SK-N-SH treated with all-trans-retinoic acid at 6 μM for 48 hours (cell line): ENCODE measurements at regions not wholly inside any gene's neighbourhood (a gene's known extent, or its start where the extent isn't known, plus 50 kb on each side); places are given as distances from the start of the nearest gene placed in this dataset.

ENCODE experiments used
- ARNTL ChIP-seq: fragments of 450-650 bp; formaldehyde crosslinking; IDR thresholded peaks from 2 replicates; pipeline ENCODE4 v1.5.0; 2020; ENCODE audit warnings: low read depth, mild to moderate bottlenecking, moderate library complexity, borderline replicate concordance
- GLIS3 ChIP-seq: fragments of 250-450 bp; sonication (Bioruptor Pico); IDR thresholded peaks from 2 replicates; pipeline ENCODE4 v1.5.0; 2020; ENCODE audit warnings: mild to moderate bottlenecking, moderate library complexity
- ISL1 ChIP-seq: fragments of 250-450 bp; sonication (Bioruptor Pico); IDR thresholded peaks from 2 replicates; pipeline ENCODE4 v2.1.2; 2022; ENCODE audit warnings: mild to moderate bottlenecking, moderate library complexity
- OSR1 ChIP-seq: fragments of 250-450 bp; sonication (Bioruptor Pico); IDR thresholded peaks from 2 replicates; pipeline ENCODE4 v1.8.0; 2022; ENCODE audit warnings: moderate library complexity, mild to moderate bottlenecking, inconsistent platforms
- PPARA ChIP-seq: fragments of 250-450 bp; sonication (Bioruptor Pico); IDR thresholded peaks from 2 replicates; pipeline ENCODE4 v1.5.0; 2020; ENCODE audit warnings: mild to moderate bottlenecking, borderline replicate concordance
- RARB ChIP-seq: fragments of 250-450 bp; sonication (Bioruptor Pico); IDR thresholded peaks from 2 replicates; pipeline ENCODE4 v1.8.0; 2021; ENCODE audit warnings: mild to moderate bottlenecking, moderate library complexity
- TOX ChIP-seq: fragments of 250-450 bp; sonication (Bioruptor Pico); IDR thresholded peaks from 2 replicates; pipeline ENCODE4 v1.8.0; 2021; ENCODE audit warnings: mild to moderate bottlenecking, moderate library complexity, borderline replicate concordance
- ZFP30 ChIP-seq: fragments of 450-650 bp; formaldehyde crosslinking; IDR thresholded peaks from 2 replicates; pipeline ENCODE4 v1.5.0; 2022; ENCODE audit warnings: mild to moderate bottlenecking, moderate library complexity
- ZNF565 ChIP-seq: fragments of 450-650 bp; formaldehyde crosslinking; conservative IDR thresholded peaks from 2 replicates; pipeline ENCODE4 v1.5.0; 2020; ENCODE audit warnings: low read depth, mild to moderate bottlenecking, moderate library complexity
- ZNF70 ChIP-seq: fragments of 450-650 bp; formaldehyde crosslinking; IDR thresholded peaks from 2 replicates; pipeline ENCODE4 v1.5.0; 2020; ENCODE audit warnings: mild to moderate bottlenecking, moderate library complexity
- TF ChIP-seq, protein P1 (sequence below): fragments of 250-450 bp; sonication (Bioruptor Pico); IDR thresholded peaks from 2 replicates; pipeline ENCODE4 v1.8.0; 2020; ENCODE audit warnings: mild to moderate bottlenecking, moderate library complexity, borderline replicate concordance
- TF ChIP-seq, protein P2 (sequence below): fragments of 250-450 bp; sonication (Bioruptor Pico); IDR thresholded peaks from 2 replicates; pipeline ENCODE4 v1.5.0; 2020; ENCODE audit warnings: mild to moderate bottlenecking, moderate library complexity
- TF ChIP-seq, protein P3 (sequence below): fragments of 250-450 bp; sonication (Bioruptor Pico); IDR thresholded peaks from 2 replicates; pipeline ENCODE4 v1.5.1; 2020; ENCODE audit warnings: low read depth, mild to moderate bottlenecking, moderate library complexity

DNA sequence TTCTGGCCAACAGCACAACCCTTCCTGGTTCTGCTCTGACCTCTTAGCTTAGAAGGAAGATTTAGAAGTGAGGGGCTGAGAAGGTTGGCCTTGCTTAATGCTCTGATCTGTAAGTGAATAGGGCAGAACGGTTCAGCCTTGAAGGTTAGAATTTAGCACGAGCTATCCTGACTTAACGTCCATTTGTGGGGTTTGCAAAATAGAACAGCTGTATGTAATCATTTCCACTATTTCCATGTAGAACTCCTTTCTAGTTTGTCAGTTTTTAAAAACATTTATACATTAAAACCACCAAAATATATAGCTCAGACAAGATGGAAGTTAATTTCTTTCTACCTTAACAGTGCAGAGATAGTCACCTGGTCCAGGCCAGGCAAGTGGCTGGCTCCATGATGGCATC is 89.9 kb downstream of the TBX19 start:
- TF ChIP-seq ARNTL (CRISPR knock-in tag) (no peak), ZFP30 (CRISPR knock-in tag) (no peak), ISL1 (CRISPR knock-in tag) (no peak), PPARA (CRISPR knock-in tag) (no peak), TOX (CRISPR knock-in tag) (no peak), GLIS3 (no peak), ZNF565 (no peak), ZNF70 (CRISPR knock-in tag) (no peak), RARB (CRISPR knock-in tag) (no peak), OSR1 (CRISPR knock-in tag) (no peak)
- TF ChIP-seq, protein P1, sequence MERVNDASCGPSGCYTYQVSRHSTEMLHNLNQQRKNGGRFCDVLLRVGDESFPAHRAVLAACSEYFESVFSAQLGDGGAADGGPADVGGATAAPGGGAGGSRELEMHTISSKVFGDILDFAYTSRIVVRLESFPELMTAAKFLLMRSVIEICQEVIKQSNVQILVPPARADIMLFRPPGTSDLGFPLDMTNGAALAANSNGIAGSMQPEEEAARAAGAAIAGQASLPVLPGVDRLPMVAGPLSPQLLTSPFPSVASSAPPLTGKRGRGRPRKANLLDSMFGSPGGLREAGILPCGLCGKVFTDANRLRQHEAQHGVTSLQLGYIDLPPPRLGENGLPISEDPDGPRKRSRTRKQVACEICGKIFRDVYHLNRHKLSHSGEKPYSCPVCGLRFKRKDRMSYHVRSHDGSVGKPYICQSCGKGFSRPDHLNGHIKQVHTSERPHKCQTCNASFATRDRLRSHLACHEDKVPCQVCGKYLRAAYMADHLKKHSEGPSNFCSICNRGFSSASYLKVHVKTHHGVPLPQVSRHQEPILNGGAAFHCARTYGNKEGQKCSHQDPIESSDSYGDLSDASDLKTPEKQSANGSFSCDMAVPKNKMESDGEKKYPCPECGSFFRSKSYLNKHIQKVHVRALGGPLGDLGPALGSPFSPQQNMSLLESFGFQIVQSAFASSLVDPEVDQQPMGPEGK (CRISPR knock-in tag) = no peak
- TF ChIP-seq, protein P2, sequence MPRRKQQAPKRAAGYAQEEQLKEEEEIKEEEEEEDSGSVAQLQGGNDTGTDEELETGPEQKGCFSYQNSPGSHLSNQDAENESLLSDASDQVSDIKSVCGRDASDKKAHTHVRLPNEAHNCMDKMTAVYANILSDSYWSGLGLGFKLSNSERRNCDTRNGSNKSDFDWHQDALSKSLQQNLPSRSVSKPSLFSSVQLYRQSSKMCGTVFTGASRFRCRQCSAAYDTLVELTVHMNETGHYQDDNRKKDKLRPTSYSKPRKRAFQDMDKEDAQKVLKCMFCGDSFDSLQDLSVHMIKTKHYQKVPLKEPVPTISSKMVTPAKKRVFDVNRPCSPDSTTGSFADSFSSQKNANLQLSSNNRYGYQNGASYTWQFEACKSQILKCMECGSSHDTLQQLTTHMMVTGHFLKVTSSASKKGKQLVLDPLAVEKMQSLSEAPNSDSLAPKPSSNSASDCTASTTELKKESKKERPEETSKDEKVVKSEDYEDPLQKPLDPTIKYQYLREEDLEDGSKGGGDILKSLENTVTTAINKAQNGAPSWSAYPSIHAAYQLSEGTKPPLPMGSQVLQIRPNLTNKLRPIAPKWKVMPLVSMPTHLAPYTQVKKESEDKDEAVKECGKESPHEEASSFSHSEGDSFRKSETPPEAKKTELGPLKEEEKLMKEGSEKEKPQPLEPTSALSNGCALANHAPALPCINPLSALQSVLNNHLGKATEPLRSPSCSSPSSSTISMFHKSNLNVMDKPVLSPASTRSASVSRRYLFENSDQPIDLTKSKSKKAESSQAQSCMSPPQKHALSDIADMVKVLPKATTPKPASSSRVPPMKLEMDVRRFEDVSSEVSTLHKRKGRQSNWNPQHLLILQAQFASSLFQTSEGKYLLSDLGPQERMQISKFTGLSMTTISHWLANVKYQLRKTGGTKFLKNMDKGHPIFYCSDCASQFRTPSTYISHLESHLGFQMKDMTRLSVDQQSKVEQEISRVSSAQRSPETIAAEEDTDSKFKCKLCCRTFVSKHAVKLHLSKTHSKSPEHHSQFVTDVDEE = no peak
- TF ChIP-seq, protein P3, sequence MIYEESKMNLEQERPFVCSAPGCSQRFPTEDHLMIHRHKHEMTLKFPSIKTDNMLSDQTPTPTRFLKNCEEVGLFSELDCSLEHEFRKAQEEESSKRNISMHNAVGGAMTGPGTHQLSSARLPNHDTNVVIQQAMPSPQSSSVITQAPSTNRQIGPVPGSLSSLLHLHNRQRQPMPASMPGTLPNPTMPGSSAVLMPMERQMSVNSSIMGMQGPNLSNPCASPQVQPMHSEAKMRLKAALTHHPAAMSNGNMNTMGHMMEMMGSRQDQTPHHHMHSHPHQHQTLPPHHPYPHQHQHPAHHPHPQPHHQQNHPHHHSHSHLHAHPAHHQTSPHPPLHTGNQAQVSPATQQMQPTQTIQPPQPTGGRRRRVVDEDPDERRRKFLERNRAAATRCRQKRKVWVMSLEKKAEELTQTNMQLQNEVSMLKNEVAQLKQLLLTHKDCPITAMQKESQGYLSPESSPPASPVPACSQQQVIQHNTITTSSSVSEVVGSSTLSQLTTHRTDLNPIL (CRISPR knock-in tag) = no peak
